ENCODE measurements at regions not wholly inside any gene's neighbourhood (a gene's known extent, or its start where the extent isn't known, plus 50 kb on each side); places are given as distances from the start of the nearest gene placed in this dataset.

DNA sequence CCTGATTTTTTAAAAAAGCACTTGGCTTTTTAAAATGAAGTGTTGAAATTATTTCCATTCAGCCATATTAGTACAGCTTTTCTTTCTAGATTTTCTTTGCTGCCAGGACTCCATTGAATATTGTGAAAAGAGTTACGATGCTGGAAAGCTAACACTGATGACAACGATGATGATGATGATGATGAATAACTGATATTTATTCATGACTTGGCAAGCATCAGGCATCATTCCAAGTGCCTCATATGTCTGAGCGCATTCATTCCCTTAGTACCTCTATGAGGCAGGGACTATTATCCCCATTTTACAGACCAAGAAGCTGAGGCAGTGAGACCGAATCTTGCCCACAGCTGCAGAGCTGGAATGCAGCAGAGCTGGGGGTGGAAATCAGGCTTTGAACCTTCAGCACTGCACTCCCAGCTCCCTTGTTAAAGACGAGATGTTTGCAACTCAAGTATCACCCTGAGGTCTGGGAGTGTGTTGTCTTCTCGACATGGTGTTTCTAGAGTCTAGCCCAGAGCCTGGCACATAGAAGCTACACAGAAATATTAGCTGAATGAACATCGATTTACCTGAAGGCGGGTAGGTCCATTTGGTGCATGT, 85.5 kb upstream of the FRMD1 start:
- H2AFZ ChIP-seq (ENCODE audit: low read depth): no peak overlapping the region

GRCh38 chr6:168163096-168163731, 84.2 kb upstream of the FRMD1 start:
- TF ChIP-seq, protein P1, sequence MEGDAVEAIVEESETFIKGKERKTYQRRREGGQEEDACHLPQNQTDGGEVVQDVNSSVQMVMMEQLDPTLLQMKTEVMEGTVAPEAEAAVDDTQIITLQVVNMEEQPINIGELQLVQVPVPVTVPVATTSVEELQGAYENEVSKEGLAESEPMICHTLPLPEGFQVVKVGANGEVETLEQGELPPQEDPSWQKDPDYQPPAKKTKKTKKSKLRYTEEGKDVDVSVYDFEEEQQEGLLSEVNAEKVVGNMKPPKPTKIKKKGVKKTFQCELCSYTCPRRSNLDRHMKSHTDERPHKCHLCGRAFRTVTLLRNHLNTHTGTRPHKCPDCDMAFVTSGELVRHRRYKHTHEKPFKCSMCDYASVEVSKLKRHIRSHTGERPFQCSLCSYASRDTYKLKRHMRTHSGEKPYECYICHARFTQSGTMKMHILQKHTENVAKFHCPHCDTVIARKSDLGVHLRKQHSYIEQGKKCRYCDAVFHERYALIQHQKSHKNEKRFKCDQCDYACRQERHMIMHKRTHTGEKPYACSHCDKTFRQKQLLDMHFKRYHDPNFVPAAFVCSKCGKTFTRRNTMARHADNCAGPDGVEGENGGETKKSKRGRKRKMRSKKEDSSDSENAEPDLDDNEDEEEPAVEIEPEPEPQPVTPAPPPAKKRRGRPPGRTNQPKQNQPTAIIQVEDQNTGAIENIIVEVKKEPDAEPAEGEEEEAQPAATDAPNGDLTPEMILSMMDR (conservative IDR thresholded peaks at IDR 0.05; ENCODE audit: low read depth, low read length): no peak
- no peaks in the 10 kb centered on the region for H3K36me3 ChIP-seq (ENCODE audit: insufficient read depth)
- no peak overlapping the region for H3K27ac ChIP-seq
- no peaks in the 10 kb centered on the region for H3K27me3 ChIP-seq (ENCODE audit: insufficient read depth, low read depth)
- H3K79me2 ChIP-seq (ENCODE audit: insufficient read depth, low read depth): no peaks in the 10 kb centered on the region
- H3K4me1 ChIP-seq (ENCODE audit: low read depth, poor library complexity, severe bottlenecking): no peaks in the 10 kb centered on the region
- H3K4me2 ChIP-seq: no peak overlapping the region
- no peak overlapping the region for H3K4me3 ChIP-seq (IDR thresholded peaks at IDR 0.05; ENCODE audit: insufficient read depth, low read depth, low read length)
- H4K20me1 ChIP-seq (ENCODE audit: insufficient read depth): no peaks in the 10 kb centered on the region
- no peak overlapping the region for H3K9ac ChIP-seq
- no peak overlapping the region for H2AFZ ChIP-seq (ENCODE audit: low read depth)

More for the DNA sequence above, 85.5 kb upstream of the FRMD1 start:
- H4K20me1 ChIP-seq (ENCODE audit: insufficient read depth): no peaks in the 10 kb centered on the region
- H3K79me2 ChIP-seq (ENCODE audit: insufficient read depth, low read depth): no peaks in the 10 kb centered on the region
- H3K27ac ChIP-seq: no peak overlapping the region
- H3K27me3 ChIP-seq (ENCODE audit: insufficient read depth, low read depth): no peaks in the 10 kb centered on the region
- H3K36me3 ChIP-seq (ENCODE audit: insufficient read depth): no peaks in the 10 kb centered on the region
- TF ChIP-seq, protein P1 (conservative IDR thresholded peaks at IDR 0.05; ENCODE audit: low read depth, low read length): no peak
- no peaks in the 10 kb centered on the region for H3K4me1 ChIP-seq (ENCODE audit: low read depth, poor library complexity, severe bottlenecking)
- H3K9ac ChIP-seq: no peak overlapping the region
- H3K4me2 ChIP-seq: no peak overlapping the region
- H3K4me3 ChIP-seq (IDR thresholded peaks at IDR 0.05; ENCODE audit: insufficient read depth, low read depth, low read length): no peak overlapping the region

DNA sequence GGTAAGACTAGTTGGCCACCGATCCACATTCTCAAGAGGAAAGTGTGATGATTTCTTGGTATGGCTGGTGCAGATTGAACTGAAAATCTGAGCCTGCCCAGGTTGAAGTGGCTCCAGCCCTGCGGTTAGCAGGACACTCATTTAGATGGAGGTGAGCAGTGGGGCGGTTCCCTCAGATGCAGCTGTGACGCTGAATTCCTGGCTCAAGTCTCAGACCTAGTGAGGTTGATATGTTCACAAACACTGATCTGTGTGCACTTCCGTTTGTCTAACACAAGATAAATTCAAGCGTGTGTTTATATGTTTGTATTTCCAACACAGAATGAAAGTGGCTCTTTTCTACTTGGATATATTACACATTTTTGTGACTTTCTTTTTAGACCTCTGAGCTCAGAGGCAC, 83.4 kb upstream of the FRMD1 start:
- H3K4me2 ChIP-seq: no peak overlapping the region
- H3K27me3 ChIP-seq (ENCODE audit: insufficient read depth, low read depth): no peaks in the 10 kb centered on the region
- TF ChIP-seq, protein P1 (conservative IDR thresholded peaks at IDR 0.05; ENCODE audit: low read depth, low read length): no peak
- no peaks in the 10 kb centered on the region for H4K20me1 ChIP-seq (ENCODE audit: insufficient read depth)
- H3K36me3 ChIP-seq (ENCODE audit: insufficient read depth): no peaks in the 10 kb centered on the region
- H2AFZ ChIP-seq (ENCODE audit: low read depth): no peak overlapping the region
- no peak overlapping the region for H3K27ac ChIP-seq
- H3K9ac ChIP-seq: no peak overlapping the region
- no peaks in the 10 kb centered on the region for H3K4me1 ChIP-seq (ENCODE audit: low read depth, poor library complexity, severe bottlenecking)
- H3K79me2 ChIP-seq (ENCODE audit: insufficient read depth, low read depth): no peaks in the 10 kb centered on the region
- H3K4me3 ChIP-seq (IDR thresholded peaks at IDR 0.05; ENCODE audit: insufficient read depth, low read depth, low read length): no peak overlapping the region

GRCh38 chr6:168161371-168161750, 82.3 kb upstream of the FRMD1 start:
- Histone ChIP-seq H3K27me3 (ENCODE audit: insufficient read depth, low read depth) (no peaks in the 10 kb centered on the region), H3K79me2 (ENCODE audit: insufficient read depth, low read depth) (no peaks in the 10 kb centered on the region), H3K36me3 (ENCODE audit: insufficient read depth) (no peaks in the 10 kb centered on the region), H3K27ac (no peak overlapping the region), H4K20me1 (ENCODE audit: insufficient read depth) (no peaks in the 10 kb centered on the region), H2AFZ (ENCODE audit: low read depth) (no peak overlapping the region), H3K4me3 (IDR thresholded peaks at IDR 0.05; ENCODE audit: insufficient read depth, low read depth, low read length) (no peak overlapping the region), H3K4me1 (ENCODE audit: low read depth, poor library complexity, severe bottlenecking) (no peaks in the 10 kb centered on the region), H3K9ac (no peak overlapping the region), H3K4me2 (no peak overlapping the region)
- TF ChIP-seq, protein P1 (conservative IDR thresholded peaks at IDR 0.05; ENCODE audit: low read depth, low read length): no peak
